Activated CD4-positive, CD25-positive, alpha-beta regulatory T cell treated with anti-CD3 and anti-CD28 coated beads, Interleukin-2, amount 50 U/mL, for 72 hours (primary cell): ENCODE measurements at regions not wholly inside any gene's neighbourhood (a gene's known extent, or its start where the extent isn't known, plus 50 kb on each side); places are given as distances from the start of the nearest gene placed in this dataset.

ENCODE experiments used
- DNase-seq: peaks from one replicate; pipeline ENCODE4 v3.0.0; 2021

- no peak for DNase-seq
Measured at GRCh38 chr5:135085936-135086725, 52.1 kb upstream of the PITX1 start.

- no peak for DNase-seq
Measured at GRCh38 chr5:135085133-135085935, 51.3 kb upstream of the PITX1 start.
